ENCODE measurements at regions not wholly inside any gene's neighbourhood (a gene's known extent, or its start where the extent isn't known, plus 50 kb on each side); places are given as distances from the start of the nearest gene placed in this dataset.

DNA sequence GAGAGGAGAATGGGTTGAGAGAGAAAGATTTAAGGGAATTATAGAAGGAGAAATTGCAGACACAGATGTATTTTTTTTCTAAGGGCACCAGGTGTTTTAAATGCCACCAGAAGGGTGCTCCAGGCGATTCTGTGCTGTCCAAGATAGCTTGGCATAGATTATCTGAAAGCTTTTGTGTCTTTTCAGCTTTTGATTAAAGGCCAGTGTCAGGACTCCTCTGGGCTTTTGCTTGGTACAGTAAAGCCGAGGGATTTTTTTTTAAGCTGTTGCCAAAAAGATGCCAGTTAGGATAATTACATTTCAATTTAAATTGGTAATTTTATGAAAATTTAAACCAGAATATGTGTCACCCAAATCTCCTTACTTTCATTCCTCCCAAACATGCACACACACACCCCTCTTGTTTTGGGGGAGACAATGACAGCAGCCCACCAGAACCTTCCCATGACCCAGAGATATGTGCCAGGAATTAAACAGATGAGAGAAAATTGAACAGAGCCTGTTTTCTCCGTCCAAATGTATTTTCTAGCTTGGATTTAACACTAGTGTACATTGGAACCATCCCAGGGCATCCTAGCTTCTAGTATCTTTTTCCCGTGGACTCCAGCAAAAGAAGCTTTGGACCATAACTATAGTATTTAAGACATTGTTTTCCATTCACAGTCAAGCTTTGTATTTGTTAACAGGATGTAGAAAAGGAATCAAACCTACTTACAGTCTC, 670.7 kb upstream of the CXADR start:
- Histone ChIP-seq H3K4me3 (no peak overlapping the region), H3K9me3 (ENCODE audit: low read depth) (no peaks in the 10 kb centered on the region), H3K4me1 (ENCODE audit: low read depth) (peaks cover 3% of the 10 kb centered on the region), H3K36me3 (no peaks in the 10 kb centered on the region), H3K27ac (no peak overlapping the region), H3K27me3 (peaks cover 5% of the 10 kb centered on the region)
- DNase-seq (ENCODE audit: low read depth in 1 of 2, low spot score in 1 of 2) = no peak
- TF ChIP-seq, protein P1, sequence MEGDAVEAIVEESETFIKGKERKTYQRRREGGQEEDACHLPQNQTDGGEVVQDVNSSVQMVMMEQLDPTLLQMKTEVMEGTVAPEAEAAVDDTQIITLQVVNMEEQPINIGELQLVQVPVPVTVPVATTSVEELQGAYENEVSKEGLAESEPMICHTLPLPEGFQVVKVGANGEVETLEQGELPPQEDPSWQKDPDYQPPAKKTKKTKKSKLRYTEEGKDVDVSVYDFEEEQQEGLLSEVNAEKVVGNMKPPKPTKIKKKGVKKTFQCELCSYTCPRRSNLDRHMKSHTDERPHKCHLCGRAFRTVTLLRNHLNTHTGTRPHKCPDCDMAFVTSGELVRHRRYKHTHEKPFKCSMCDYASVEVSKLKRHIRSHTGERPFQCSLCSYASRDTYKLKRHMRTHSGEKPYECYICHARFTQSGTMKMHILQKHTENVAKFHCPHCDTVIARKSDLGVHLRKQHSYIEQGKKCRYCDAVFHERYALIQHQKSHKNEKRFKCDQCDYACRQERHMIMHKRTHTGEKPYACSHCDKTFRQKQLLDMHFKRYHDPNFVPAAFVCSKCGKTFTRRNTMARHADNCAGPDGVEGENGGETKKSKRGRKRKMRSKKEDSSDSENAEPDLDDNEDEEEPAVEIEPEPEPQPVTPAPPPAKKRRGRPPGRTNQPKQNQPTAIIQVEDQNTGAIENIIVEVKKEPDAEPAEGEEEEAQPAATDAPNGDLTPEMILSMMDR (IDR thresholded peaks at IDR 0.05; ENCODE audit: low read depth, low read length) = no peak

DNA sequence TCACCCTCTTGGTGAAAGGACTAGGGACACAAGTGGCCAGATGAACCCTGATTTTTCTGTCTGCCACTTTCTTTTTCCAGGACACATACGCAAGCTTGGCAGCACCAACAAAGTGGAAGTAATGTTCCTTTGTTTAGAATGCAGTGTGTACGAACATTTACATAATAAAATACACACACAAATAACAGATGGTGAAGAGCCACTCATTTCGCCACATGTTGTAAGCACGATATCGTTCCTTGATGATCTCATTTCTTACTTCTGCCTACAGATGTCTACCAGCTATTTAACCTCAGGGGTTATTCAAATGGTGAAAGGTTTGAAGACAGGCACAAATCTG, 670.2 kb upstream of the CXADR start:
- TF ChIP-seq, protein P1 (IDR thresholded peaks at IDR 0.05; ENCODE audit: low read depth, low read length) = no peak
- H3K27me3 ChIP-seq = peaks cover 5% of the 10 kb centered on the region
- H3K27ac ChIP-seq = no peak overlapping the region
- DNase-seq (ENCODE audit: low read depth in 1 of 2, low spot score in 1 of 2) = peak in 1 of 2 donors; percentile 3
- H3K4me3 ChIP-seq = no peak overlapping the region
- H3K9me3 ChIP-seq (ENCODE audit: low read depth) = no peaks in the 10 kb centered on the region
- H3K36me3 ChIP-seq = no peaks in the 10 kb centered on the region
- peaks cover 3% of the 10 kb centered on the region for H3K4me1 ChIP-seq (ENCODE audit: low read depth)

DNA sequence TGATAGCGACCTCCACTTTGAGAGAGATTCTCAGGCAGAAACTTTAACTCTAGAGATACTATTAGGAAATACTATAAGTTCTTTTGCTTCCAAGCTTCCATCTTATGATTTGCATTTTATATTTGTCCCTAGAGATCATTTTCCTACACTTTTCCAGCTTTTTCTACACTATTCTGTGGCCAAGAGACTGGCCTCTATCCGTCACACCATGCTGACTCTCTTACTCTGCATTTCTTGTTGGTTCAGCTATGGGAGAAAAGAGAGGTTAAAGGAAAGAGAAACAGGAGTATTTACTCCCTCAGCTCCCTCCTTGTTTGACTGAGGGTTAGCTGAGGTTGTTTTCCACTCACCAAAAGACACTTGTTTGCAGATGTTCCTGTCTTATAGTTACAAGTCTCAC, 665.6 kb upstream of the CXADR start:
- TF ChIP-seq, protein P1 (IDR thresholded peaks at IDR 0.05; ENCODE audit: low read depth, low read length) = no peak
- no peaks in the 10 kb centered on the region for H3K36me3 ChIP-seq
- H3K4me1 ChIP-seq (ENCODE audit: low read depth) = no peaks in the 10 kb centered on the region
- DNase-seq (ENCODE audit: low read depth in 1 of 2, low spot score in 1 of 2) = no peak
- no peak overlapping the region for H3K4me3 ChIP-seq
- no peak overlapping the region for H3K27ac ChIP-seq
- no peaks in the 10 kb centered on the region for H3K27me3 ChIP-seq
- no peaks in the 10 kb centered on the region for H3K9me3 ChIP-seq (ENCODE audit: low read depth)

DNA sequence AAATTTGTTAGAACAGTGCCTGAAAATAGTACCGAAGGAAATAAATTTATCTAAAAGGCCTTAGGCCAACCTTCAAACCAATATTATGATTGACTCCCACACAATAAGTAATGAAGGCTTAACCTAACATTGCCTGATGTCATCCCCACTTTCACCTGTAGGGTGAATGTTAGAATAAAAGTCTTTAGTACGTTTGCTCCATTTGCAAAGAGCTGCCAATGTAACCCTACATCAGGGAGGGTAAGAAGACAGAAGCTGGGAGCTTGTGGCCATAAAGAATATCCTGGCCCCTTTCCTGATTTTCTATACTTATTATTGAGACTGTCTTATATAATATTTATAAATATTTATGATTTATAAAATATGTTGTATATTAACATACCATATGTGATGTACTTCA, 661.8 kb upstream of the CXADR start:
- no peak for DNase-seq (ENCODE audit: low read depth in 1 of 2, low spot score in 1 of 2)
- no peaks in the 10 kb centered on the region for H3K4me1 ChIP-seq (ENCODE audit: low read depth)
- H3K27me3 ChIP-seq = no peaks in the 10 kb centered on the region
- H3K4me3 ChIP-seq = no peak overlapping the region
- no peaks in the 10 kb centered on the region for H3K9me3 ChIP-seq (ENCODE audit: low read depth)
- TF ChIP-seq, protein P1 (IDR thresholded peaks at IDR 0.05; ENCODE audit: low read depth, low read length) = no peak
- no peak overlapping the region for H3K27ac ChIP-seq
- H3K36me3 ChIP-seq = no peaks in the 10 kb centered on the region

DNA sequence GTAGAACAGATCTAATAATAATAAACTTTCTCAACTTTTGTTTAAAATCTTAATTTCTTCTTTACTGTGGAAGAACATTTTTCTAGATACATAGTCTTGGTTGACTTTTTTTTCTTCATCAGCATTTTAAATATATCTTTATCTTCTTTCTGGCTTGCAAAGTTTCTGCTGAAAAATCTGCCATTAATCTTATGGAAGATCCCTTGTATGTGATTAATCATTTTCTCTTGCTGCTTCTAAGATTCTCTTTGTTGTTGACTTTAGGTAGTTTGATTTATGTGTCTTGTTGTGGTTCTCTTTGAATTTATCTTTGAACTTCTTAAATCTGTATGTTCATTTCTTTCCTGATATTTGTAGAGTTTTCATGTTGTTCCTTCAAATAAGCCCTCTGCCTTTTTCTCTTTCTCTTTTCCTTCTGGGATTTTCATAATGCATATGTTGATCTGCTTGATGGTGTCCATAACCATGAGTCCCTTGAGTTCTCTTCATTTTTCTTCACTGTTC, 657.6 kb upstream of the CXADR start:
- Histone ChIP-seq H3K27me3 (no peaks in the 10 kb centered on the region), H3K4me1 (ENCODE audit: low read depth) (no peaks in the 10 kb centered on the region), H3K27ac (no peak overlapping the region), H3K9me3 (ENCODE audit: low read depth) (no peaks in the 10 kb centered on the region), H3K4me3 (no peak overlapping the region), H3K36me3 (no peaks in the 10 kb centered on the region)
- TF ChIP-seq, protein P1 (IDR thresholded peaks at IDR 0.05; ENCODE audit: low read depth, low read length) = no peak
- no peak for DNase-seq (ENCODE audit: low read depth in 1 of 2, low spot score in 1 of 2)
